AG04449 (cell line): ENCODE measurements at regions not wholly inside any gene's neighbourhood (a gene's known extent, or its start where the extent isn't known, plus 50 kb on each side); places are given as distances from the start of the nearest gene placed in this dataset.

ENCODE experiments used
- CTCF ChIA-PET: fragments of 350-600 bp; formaldehyde crosslinking; extraction: SDS; loops from one replicate; lab custom pipeline; 2021; ENCODE audit warnings: antibody characterized with exemption; lab: Yijun Ruan, JAX
- POLR2A ChIA-PET: fragments of 400-600, 350-600 bp; formaldehyde crosslinking; extraction: SDS; loops from one replicate; lab custom pipeline; 2020; ENCODE audit warnings: antibody characterized with exemption, inconsistent platforms; lab: Yijun Ruan, JAX
- DNase-seq: peaks from one replicate; pipeline ENCODE4 v3.0.0-alpha.2; 2010; ENCODE audit warnings: low read depth, low spot score
- H3K4me3 ChIP-seq: 2 replicates; pipeline ENCODE4 v1.5.1; 2011; ENCODE audit warnings: low read depth, mild to moderate bottlenecking, control low read depth, low read length
- TF ChIP-seq, protein P1 (sequence below): IDR thresholded peaks from one replicate; pipeline ENCODE4 v1.5.1; 2011; ENCODE audit warnings: mild to moderate bottlenecking, moderate library complexity, low read length, control low read depth, inconsistent platforms; ENCODE audit not compliant: insufficient read depth; ENCODE audit errors: missing control alignments

GRCh38 chr9:14402583-14402982 lies 88.6 kb upstream of the NFIB start:
- TF ChIP-seq, protein P1, sequence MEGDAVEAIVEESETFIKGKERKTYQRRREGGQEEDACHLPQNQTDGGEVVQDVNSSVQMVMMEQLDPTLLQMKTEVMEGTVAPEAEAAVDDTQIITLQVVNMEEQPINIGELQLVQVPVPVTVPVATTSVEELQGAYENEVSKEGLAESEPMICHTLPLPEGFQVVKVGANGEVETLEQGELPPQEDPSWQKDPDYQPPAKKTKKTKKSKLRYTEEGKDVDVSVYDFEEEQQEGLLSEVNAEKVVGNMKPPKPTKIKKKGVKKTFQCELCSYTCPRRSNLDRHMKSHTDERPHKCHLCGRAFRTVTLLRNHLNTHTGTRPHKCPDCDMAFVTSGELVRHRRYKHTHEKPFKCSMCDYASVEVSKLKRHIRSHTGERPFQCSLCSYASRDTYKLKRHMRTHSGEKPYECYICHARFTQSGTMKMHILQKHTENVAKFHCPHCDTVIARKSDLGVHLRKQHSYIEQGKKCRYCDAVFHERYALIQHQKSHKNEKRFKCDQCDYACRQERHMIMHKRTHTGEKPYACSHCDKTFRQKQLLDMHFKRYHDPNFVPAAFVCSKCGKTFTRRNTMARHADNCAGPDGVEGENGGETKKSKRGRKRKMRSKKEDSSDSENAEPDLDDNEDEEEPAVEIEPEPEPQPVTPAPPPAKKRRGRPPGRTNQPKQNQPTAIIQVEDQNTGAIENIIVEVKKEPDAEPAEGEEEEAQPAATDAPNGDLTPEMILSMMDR: no peak
- no peak overlapping the region for H3K4me3 ChIP-seq
- DNase-seq: no peak
- POLR2A ChIA-PET: no interaction called here
- CTCF ChIA-PET: interaction anchor here (1.1 to 6.6 kb wide), 4 partner anchors 11 to 974 kb away, joined by 3 to 35 read pairs (median 4); no protein-coding TSS in a partner anchor

- no peak overlapping the region for H3K4me3 ChIP-seq
- TF ChIP-seq, protein P1: no peak
- ChIA-PET CTCF (interaction anchor here (1.1 to 6.6 kb wide), 4 partner anchors 11 to 974 kb away, joined by 3 to 35 read pairs (median 4); no protein-coding TSS in a partner anchor), POLR2A (no interaction called here)
- DNase-seq: no peak
Measured at GRCh38 chr9:14401911-14402310, 88.0 kb upstream of the NFIB start.

DNA sequence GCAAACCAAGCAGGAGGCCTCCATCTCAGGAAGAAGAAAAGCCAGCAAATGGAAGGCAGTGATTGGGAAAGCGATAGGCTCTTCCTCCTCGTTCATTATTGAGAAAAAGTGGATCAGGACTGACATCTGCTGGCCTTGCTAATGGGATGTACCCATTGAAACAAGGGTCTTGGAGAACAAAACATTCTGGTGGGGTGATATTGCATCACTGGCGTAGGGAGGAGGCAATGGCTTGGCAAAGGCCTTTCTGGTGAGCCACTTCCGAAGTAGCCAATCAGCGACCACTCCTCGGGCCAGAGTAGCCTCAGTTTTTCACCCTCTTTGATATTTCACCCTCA lies 86.7 kb upstream of the NFIB start:
- H3K4me3 ChIP-seq: no peak overlapping the region
- no peak for DNase-seq
- CTCF ChIA-PET: interaction anchor here (0.7 to 6.6 kb wide), 5 partner anchors 12 to 973 kb away, joined by 3 to 35 read pairs (median 5); no protein-coding TSS in a partner anchor
- POLR2A ChIA-PET: no interaction called here
- TF ChIP-seq, protein P1: peak; percentile 13

DNA sequence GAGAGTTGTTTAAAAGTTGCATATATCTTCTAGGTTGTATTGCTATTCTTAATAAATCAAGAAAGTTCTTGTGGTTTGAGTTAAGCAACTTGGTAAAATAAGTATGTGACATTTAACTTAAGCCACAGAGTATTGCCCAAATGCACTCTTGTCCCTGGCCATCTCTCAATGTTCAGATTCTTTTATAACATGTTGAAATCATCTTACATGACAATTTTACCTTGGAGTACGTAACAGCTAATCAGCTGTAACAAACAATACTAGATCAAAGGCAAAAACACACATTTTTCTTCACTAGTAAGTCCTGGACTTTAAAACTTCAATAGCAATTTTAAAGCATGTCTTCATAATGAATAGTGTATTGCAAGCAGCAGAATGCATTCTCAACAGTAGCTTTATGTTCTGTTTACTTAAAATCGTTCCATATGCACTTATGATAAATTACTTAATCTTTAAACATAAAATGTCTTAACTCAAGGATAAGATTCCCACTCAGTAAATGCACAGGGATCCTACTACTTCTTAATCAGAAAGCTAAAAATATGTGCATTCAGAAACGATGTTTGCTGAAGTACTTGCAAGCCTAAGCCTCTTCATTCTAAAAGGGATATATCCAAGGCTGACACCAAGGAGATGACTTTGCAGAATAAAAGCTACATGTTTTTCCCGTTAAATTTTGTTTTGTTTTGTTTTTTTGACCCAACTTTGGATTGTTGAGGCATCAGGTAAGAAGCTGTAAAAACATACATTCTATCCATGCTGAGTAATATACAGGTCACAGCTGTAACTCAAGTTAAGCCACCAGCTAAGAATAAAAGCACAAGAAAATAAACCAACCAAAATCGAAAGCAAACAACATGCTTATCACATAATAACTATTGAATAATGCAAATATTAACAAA lies 86.1 kb upstream of the NFIB start:
- POLR2A ChIA-PET: no interaction called here
- CTCF ChIA-PET: interaction anchor here (0.7 to 6.6 kb wide), 6 partner anchors 13 to 972 kb away, joined by 3 to 35 read pairs (median 5); no protein-coding TSS in a partner anchor
- DNase-seq: no peak
- no peak overlapping the region for H3K4me3 ChIP-seq
- TF ChIP-seq, protein P1: no peak

GRCh38 chr9:14398473-14398872 lies 84.5 kb upstream of the NFIB start:
- H3K4me3 ChIP-seq: no peak overlapping the region
- no peak for DNase-seq
- CTCF ChIA-PET: interaction anchor here (2.3 kb wide), 1 partner anchor 45 kb away, joined by 7 read pairs; no protein-coding TSS in a partner anchor
- TF ChIP-seq, protein P1: no peak
- POLR2A ChIA-PET: no interaction called here

DNA sequence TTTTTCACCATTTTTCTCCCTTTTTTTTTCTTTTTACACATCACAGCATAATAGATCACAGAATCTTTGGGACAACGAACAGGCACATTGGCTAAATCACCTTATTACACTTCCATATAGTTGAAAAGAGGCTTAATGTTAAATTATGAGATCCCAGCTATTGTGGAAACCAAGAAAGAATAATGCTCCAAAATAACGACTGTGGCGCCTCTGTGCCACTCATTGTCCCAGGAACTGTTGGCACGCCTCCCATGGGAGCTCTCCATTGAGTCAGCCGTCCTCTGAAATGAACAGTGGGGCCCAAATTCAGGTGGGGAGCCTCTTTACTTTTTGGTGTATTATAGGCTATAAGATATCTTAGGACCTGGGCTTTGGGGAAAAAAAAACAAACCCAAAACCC lies 82.2 kb upstream of the NFIB start:
- no peak for DNase-seq
- TF ChIP-seq, protein P1: no peak
- ChIA-PET POLR2A (no interaction called here), CTCF (interaction anchor here (1.4 to 1.7 kb wide), 2 partner anchors 33 to 43 kb away, joined by 3 to 4 read pairs; no protein-coding TSS in a partner anchor)
- no peak overlapping the region for H3K4me3 ChIP-seq
